H9 (cell line): ENCODE measurements at regions not wholly inside any gene's neighbourhood (a gene's known extent, or its start where the extent isn't known, plus 50 kb on each side); places are given as distances from the start of the nearest gene placed in this dataset.

Experiments
- DNase-seq: peaks from one replicate; pipeline ENCODE4 v3.0.0-alpha.2; 2017
- H2AFZ ChIP-seq: one replicate; pipeline ENCODE4 v1.6.1; 2013; ENCODE audit warnings: mild to moderate bottlenecking, low read length, control low read depth, moderate library complexity
- H2AK5ac ChIP-seq: 2 replicates; pipeline ENCODE4 v1.6.1; 2013; ENCODE audit warnings: low read length, control low read depth, mixed read lengths; ENCODE audit not compliant: insufficient read length
- H2BK120ac ChIP-seq: one replicate; pipeline ENCODE4 v1.6.1; 2013; ENCODE audit warnings: low read depth, mild to moderate bottlenecking, low read length, control low read depth, inconsistent platforms; ENCODE audit not compliant: poor library complexity, severe bottlenecking
- H2BK12ac ChIP-seq: 2 replicates; pipeline ENCODE4 v1.6.1; 2013; ENCODE audit warnings: low read length, control low read depth, mixed read lengths, low read depth; ENCODE audit not compliant: insufficient read length
- H2BK15ac ChIP-seq: 2 replicates; pipeline ENCODE4 v1.6.1; 2013; ENCODE audit warnings: low read depth, low read length, control low read depth
- H2BK20ac ChIP-seq: one replicate; pipeline ENCODE4 v1.6.1; 2013; ENCODE audit warnings: low read depth, mild to moderate bottlenecking, low read length, control low read depth, inconsistent platforms; ENCODE audit not compliant: poor library complexity, severe bottlenecking
- H2BK5ac ChIP-seq: 2 replicates; pipeline ENCODE4 v1.6.1; 2013; ENCODE audit warnings: low read length, control low read depth, mixed read lengths; ENCODE audit not compliant: insufficient read length
- H3K14ac ChIP-seq: 2 replicates; pipeline ENCODE4 v1.6.1; 2013; ENCODE audit warnings: low read length, control low read depth; ENCODE audit not compliant: insufficient read depth
- H3K18ac ChIP-seq: 2 replicates; pipeline ENCODE4 v1.6.1; 2013; ENCODE audit warnings: low read depth, mild to moderate bottlenecking, mixed read lengths, low read length, control low read depth; ENCODE audit not compliant: insufficient read length
- H3K23ac ChIP-seq: 2 replicates; pipeline ENCODE4 v1.6.1; 2013; ENCODE audit warnings: low read length, control low read depth, mixed read lengths, low read depth; ENCODE audit not compliant: insufficient read length
- H3K23me2 ChIP-seq: 2 replicates; pipeline ENCODE4 v1.6.1; 2013; ENCODE audit warnings: low read depth, mild to moderate bottlenecking, mixed read lengths, low read length, control low read depth; ENCODE audit not compliant: insufficient read length, poor library complexity, severe bottlenecking
- H3K27ac ChIP-seq: 2 replicates; pipeline ENCODE4 v1.5.1; 2013; ENCODE audit warnings: low read length, control low read depth, mixed read lengths, low read depth; ENCODE audit not compliant: insufficient read length
- H3K27me3 ChIP-seq: 2 replicates; pipeline ENCODE4 v1.6.1; 2013; ENCODE audit warnings: low read length, control low read depth, inconsistent platforms; ENCODE audit not compliant: insufficient read depth
- H3K4ac ChIP-seq: 2 replicates; pipeline ENCODE4 v1.6.1; 2013; ENCODE audit warnings: low read depth, mild to moderate bottlenecking, control low read depth, inconsistent platforms, low read length, moderate library complexity
- H3K4me1 ChIP-seq: 2 replicates; pipeline ENCODE4 v1.6.1; 2013; ENCODE audit warnings: low read length, control low read depth, inconsistent platforms; ENCODE audit not compliant: insufficient read depth
- H3K4me2 ChIP-seq: 2 replicates; pipeline ENCODE4 v1.6.1; 2013; ENCODE audit warnings: low read length, control low read depth, mixed read lengths; ENCODE audit not compliant: insufficient read length, insufficient read depth
- H3K56ac ChIP-seq: 2 replicates; pipeline ENCODE4 v1.6.1; 2013; ENCODE audit warnings: low read depth, mild to moderate bottlenecking, mixed read lengths, low read length, control low read depth; ENCODE audit not compliant: insufficient read length
- H3K79me1 ChIP-seq: 2 replicates; pipeline ENCODE4 v1.6.1; 2013; ENCODE audit warnings: low read depth, mild to moderate bottlenecking, moderate library complexity, low read length, control low read depth, inconsistent platforms; ENCODE audit not compliant: insufficient read depth, poor library complexity, severe bottlenecking
- H3K79me2 ChIP-seq: 2 replicates; pipeline ENCODE4 v1.6.1; 2013; ENCODE audit warnings: low read length, control low read depth, inconsistent platforms; ENCODE audit not compliant: insufficient read depth
- H3K9ac ChIP-seq: 2 replicates; pipeline ENCODE4 v1.6.1; 2013; ENCODE audit warnings: low read length, control low read depth, mixed read lengths; ENCODE audit not compliant: insufficient read length; ENCODE audit errors: extremely low read depth
- H3K9me3 ChIP-seq: one replicate; pipeline ENCODE4 v1.6.1; 2013; ENCODE audit warnings: low read depth, low read length, inconsistent platforms; ENCODE audit not compliant: control insufficient read depth
- H3T11ph ChIP-seq: one replicate; pipeline ENCODE4 v1.6.1; 2013; ENCODE audit warnings: mild to moderate bottlenecking, low read length, control low read depth, inconsistent platforms
- H4K20me1 ChIP-seq: one replicate; pipeline ENCODE4 v1.6.1; 2013; ENCODE audit not compliant: control insufficient read depth, insufficient read length, insufficient read depth
- H4K5ac ChIP-seq: 2 replicates; pipeline ENCODE4 v1.6.1; 2013; ENCODE audit warnings: low read depth, mild to moderate bottlenecking, mixed read lengths, low read length, control low read depth; ENCODE audit not compliant: insufficient read length
- H4K8ac ChIP-seq: replicated peaks from 2 replicates; pipeline ENCODE4 v1.6.1; 2013; ENCODE audit warnings: low read length, control low read depth, mixed read lengths, low read depth; ENCODE audit not compliant: insufficient read length
- H4K91ac ChIP-seq: 2 replicates; pipeline ENCODE4 v1.6.1; 2013; ENCODE audit warnings: low read depth, mild to moderate bottlenecking, moderate library complexity, mixed read lengths, low read length, control low read depth; ENCODE audit not compliant: insufficient read length
- H3K27ac Mint-ChIP-seq, 3 experiments: 2 replicates in 2 of 3; 3 replicates in 1 of 3; pipeline ENCODE4 v1.8.0; 2020 to 2021; ENCODE audit warnings: mixed read lengths in 3 of 3, mild to moderate bottlenecking in 1 of 3, moderate library complexity in 1 of 3
- H3K27me3 Mint-ChIP-seq: 2 replicates; pipeline ENCODE4 v1.8.0; 2021; ENCODE audit warnings: low read depth, mild to moderate bottlenecking, moderate library complexity, mixed read lengths
- H3K36me3 Mint-ChIP-seq, 3 experiments: 2 replicates in 2 of 3; 3 replicates in 1 of 3; pipeline ENCODE4 v1.8.0; 2020 to 2021; ENCODE audit warnings: low read depth in 3 of 3, mixed read lengths in 3 of 3; ENCODE audit not compliant: insufficient read depth in 1 of 3
- H3K4me1 Mint-ChIP-seq, 2 experiments: 2 replicates each; pipeline ENCODE4 v1.8.0; 2020; ENCODE audit warnings: mixed read lengths in 2 of 2
- H3K4me3 Mint-ChIP-seq, 2 experiments: 2 replicates in 1 of 2; 3 replicates in 1 of 2; pipeline ENCODE4 v1.8.0; 2020 to 2021; ENCODE audit warnings: mild to moderate bottlenecking in 2 of 2, mixed read lengths in 2 of 2, moderate library complexity in 1 of 2
- H3K9me3 Mint-ChIP-seq, 2 experiments: 2 replicates in 1 of 2; 3 replicates in 1 of 2; pipeline ENCODE4 v1.8.0; 2020; ENCODE audit warnings: mild to moderate bottlenecking in 2 of 2, mixed read lengths in 2 of 2, moderate library complexity in 1 of 2
- WGBS: extraction: QIAGEN DNeasy Blood & Tissue Kit; methylation state at CpG from one replicate; pipeline ENCODE4 v1.1.7; 2013; ENCODE audit warnings: missing lambda C conversion rate, low lambda C conversion rate, mixed read lengths; ENCODE audit not compliant: insufficient read length; ENCODE audit errors: extremely low coverage; 5-methylcytosine and 5-hydroxymethylcytosine counted together
- TF ChIP-seq, protein P1 (sequence below): fragments of 200-600 bp; sonication (generic); conservative IDR thresholded peaks from 3 replicates; pipeline ENCODE4 v1.8.0; 2021; ENCODE audit warnings: antibody characterized with exemption, mild to moderate bottlenecking

DNA sequence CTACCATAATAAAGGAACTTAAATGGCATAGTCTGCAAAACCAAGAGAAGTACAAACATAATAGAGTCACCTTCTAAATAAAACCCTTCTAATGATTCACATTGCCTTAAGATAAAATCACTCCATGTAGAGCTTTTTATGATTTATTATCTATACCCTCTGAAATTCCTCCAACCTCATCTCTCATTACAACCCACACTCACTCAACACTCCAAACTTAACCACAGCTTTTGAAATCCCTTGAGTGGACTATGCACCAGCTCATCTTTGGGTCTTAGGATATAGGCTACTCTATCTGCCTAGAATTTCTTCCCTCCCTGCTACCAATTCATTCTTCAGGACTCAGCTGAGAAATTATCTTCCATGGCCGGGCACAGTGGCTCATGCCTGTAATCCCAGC is 122.5 kb downstream of the CETN3 start:
- Mint-ChIP-seq H3K27ac (no peak overlapping the region), H3K4me1 (peaks cover 10% of the 10 kb centered on the region in 2 experiments), H3K36me3 (no peaks in the 10 kb centered on the region), H3K27me3 (no peaks in the 10 kb centered on the region), H3K4me3 (no peak overlapping the region), H3K9me3 (no peaks in the 10 kb centered on the region)
- Histone ChIP-seq H2BK120ac (no peak overlapping the region), H3T11ph (no peak overlapping the region), H3K56ac (no peak overlapping the region), H4K91ac (no peak overlapping the region), H3K4me2 (no peak overlapping the region), H3K27ac (no peak overlapping the region), H4K8ac (no peak overlapping the region), H3K18ac (no peak overlapping the region), H3K14ac (no peak overlapping the region), H2AK5ac (no peak overlapping the region), H2BK20ac (no peak overlapping the region), H3K4me1 (no peaks in the 10 kb centered on the region; the same call in 1 of the 2 replicates), H2BK5ac (no peak overlapping the region), H3K27me3 (no peaks in the 10 kb centered on the region), H3K23me2 (no peaks in the 10 kb centered on the region), H4K5ac (no peak overlapping the region), H3K9ac (no peak overlapping the region), H3K4ac (no peak overlapping the region), H3K79me2 (no peaks in the 10 kb centered on the region), H3K9me3 (no peaks in the 10 kb centered on the region), H2BK12ac (no peak overlapping the region), H3K23ac (no peak overlapping the region), H2AFZ (no peak overlapping the region), H4K20me1 (no peaks in the 10 kb centered on the region), H2BK15ac (no peak overlapping the region), H3K79me1 (no peaks in the 10 kb centered on the region)
- no peak for DNase-seq
- TF ChIP-seq, protein P1, sequence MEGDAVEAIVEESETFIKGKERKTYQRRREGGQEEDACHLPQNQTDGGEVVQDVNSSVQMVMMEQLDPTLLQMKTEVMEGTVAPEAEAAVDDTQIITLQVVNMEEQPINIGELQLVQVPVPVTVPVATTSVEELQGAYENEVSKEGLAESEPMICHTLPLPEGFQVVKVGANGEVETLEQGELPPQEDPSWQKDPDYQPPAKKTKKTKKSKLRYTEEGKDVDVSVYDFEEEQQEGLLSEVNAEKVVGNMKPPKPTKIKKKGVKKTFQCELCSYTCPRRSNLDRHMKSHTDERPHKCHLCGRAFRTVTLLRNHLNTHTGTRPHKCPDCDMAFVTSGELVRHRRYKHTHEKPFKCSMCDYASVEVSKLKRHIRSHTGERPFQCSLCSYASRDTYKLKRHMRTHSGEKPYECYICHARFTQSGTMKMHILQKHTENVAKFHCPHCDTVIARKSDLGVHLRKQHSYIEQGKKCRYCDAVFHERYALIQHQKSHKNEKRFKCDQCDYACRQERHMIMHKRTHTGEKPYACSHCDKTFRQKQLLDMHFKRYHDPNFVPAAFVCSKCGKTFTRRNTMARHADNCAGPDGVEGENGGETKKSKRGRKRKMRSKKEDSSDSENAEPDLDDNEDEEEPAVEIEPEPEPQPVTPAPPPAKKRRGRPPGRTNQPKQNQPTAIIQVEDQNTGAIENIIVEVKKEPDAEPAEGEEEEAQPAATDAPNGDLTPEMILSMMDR, result no peak
- WGBS, result no CpG with 5 or more reads among the region's 1 CpG
